ENCODE measurements at regions not wholly inside any gene's neighbourhood (a gene's known extent, or its start where the extent isn't known, plus 50 kb on each side); places are given as distances from the start of the nearest gene placed in this dataset.

DNA sequence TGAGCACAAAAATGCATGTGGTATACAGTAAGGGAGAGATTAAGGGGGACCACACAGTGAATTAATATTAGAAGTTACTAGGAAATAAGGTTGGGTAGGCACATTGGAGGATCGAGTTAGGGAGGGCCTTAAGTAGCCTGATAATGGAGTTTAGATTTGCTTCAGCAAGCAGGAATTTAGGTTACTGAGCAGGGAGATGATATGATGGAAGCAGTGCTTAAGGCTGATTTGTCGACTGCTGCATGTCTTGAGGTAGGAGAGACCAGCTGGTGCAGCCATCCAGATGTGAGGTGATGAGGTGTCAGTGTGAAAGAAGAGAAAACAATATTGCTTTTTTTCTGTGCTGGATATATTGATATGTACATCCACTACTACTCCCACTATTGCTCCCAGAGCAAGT is 55.2 kb upstream of the ACTBL2 start:
- BruUV-seq (replicated peaks), result no TSS peak
- TF ChIP-seq, protein P1, sequence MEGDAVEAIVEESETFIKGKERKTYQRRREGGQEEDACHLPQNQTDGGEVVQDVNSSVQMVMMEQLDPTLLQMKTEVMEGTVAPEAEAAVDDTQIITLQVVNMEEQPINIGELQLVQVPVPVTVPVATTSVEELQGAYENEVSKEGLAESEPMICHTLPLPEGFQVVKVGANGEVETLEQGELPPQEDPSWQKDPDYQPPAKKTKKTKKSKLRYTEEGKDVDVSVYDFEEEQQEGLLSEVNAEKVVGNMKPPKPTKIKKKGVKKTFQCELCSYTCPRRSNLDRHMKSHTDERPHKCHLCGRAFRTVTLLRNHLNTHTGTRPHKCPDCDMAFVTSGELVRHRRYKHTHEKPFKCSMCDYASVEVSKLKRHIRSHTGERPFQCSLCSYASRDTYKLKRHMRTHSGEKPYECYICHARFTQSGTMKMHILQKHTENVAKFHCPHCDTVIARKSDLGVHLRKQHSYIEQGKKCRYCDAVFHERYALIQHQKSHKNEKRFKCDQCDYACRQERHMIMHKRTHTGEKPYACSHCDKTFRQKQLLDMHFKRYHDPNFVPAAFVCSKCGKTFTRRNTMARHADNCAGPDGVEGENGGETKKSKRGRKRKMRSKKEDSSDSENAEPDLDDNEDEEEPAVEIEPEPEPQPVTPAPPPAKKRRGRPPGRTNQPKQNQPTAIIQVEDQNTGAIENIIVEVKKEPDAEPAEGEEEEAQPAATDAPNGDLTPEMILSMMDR (IDR thresholded peaks at IDR 0.05; ENCODE audit: insufficient read depth in 1 of 2, low read depth in 1 of 2, low read length in 1 of 2, severe bottlenecking in 1 of 2, unreplicated experiment in 1 of 2), result no peak
- Mint-ChIP-seq H3K9me3 (ENCODE audit: unreplicated experiment) (no peaks in the 10 kb centered on the region), H3K4me3 (ENCODE audit: unreplicated experiment) (no peak overlapping the region), H3K4me1 (ENCODE audit: low read depth, unreplicated experiment) (no peaks in the 10 kb centered on the region), H3K27me3 (ENCODE audit: insufficient read depth, unreplicated experiment) (peaks cover 6% of the 10 kb centered on the region), H3K36me3 (ENCODE audit: insufficient read depth, unreplicated experiment) (no peaks in the 10 kb centered on the region), H3K27ac (ENCODE audit: unreplicated experiment) (no peak overlapping the region)
- ChIA-PET POLR2A (no interaction called here), CTCF (no interaction called here)
- Histone ChIP-seq H3K27me3 (replicated peaks; ENCODE audit: control insufficient read depth, insufficient read depth, low read length) (no peaks in the 10 kb centered on the region), H3K4me1 (no peaks in the 10 kb centered on the region), H3K9me3 (0 out of 2 replicates have a peak, but pooled peaks cover 3% of the 10 kb centered on the region), H3K36me3 (ENCODE audit: control insufficient read depth, insufficient read depth, low read length) (no peaks in the 10 kb centered on the region), H3K4me3 (ENCODE audit: low read depth, low read length) (no peak overlapping the region)
- intact Hi-C loops (cut with micrococcal nuclease; ENCODE audit: unreplicated experiment), result no loop called here
- DNase-seq, result no peak

DNA sequence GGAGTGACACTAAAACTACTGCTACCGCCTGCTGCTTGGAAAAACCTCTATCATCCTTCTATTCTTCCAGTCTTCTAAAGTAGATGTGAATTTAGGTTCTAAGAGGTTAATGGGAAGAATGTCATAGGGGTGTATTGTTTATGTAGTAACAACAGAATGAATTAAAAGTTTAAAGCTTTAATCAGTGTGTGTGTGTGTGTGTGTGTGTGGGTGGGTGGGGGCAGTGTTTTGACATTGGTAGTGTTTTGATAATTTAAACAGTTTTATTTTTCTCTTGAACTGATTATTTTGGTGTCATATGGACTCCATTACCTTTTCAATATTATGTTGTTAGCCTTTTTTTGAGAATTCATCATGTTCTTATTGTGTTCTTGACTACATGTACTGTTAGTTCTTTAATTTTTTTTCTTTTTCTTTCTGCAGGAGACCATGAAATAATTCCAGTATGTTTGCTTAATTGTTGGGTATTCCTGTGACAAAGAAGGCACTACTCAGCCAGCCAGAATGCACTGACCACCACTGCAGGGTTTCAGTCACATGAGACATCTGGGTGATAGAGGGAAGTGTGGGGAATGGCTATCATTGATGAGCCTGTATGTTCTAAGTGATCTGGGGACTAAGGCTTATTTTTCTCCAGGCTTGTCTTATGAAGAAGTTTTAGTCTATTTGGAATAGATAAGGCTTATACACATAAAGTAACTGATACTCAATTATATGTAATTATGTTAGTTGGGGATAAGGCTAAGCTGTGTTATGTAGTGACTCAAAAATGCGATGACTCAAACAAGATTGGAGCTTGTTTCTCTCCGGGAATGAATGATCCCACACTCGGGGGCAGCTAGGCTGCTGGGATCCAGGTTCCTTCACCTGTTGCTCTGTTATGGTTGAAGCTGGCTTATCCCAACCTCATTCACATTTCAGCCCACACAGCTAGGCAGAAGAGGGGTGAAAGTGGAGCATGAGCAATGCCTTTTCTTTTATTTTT is 50.2 kb upstream of the ACTBL2 start:
- ChIA-PET POLR2A (no interaction called here), CTCF (no interaction called here)
- H3K9me3 Mint-ChIP-seq (ENCODE audit: unreplicated experiment), result no peaks in the 10 kb centered on the region
- intact Hi-C loops (cut with micrococcal nuclease; ENCODE audit: unreplicated experiment), result no loop called here
- H3K4me1 ChIP-seq, result no peaks in the 10 kb centered on the region
- no peaks in the 10 kb centered on the region for H3K27me3 ChIP-seq (replicated peaks; ENCODE audit: control insufficient read depth, insufficient read depth, low read length)
- no TSS peak for BruUV-seq (replicated peaks)
- no peak overlapping the region for H3K27ac Mint-ChIP-seq (ENCODE audit: unreplicated experiment)
- TF ChIP-seq, protein P1 (IDR thresholded peaks at IDR 0.05; ENCODE audit: insufficient read depth in 1 of 2, low read depth in 1 of 2, low read length in 1 of 2, severe bottlenecking in 1 of 2, unreplicated experiment in 1 of 2), result no peak
- no peak overlapping the region for H3K4me3 ChIP-seq (ENCODE audit: low read depth, low read length)
- 0 out of 2 replicates have a peak, but pooled peaks cover 3% of the 10 kb centered on the region for H3K9me3 ChIP-seq
- DNase-seq, result no peak
- H3K27me3 Mint-ChIP-seq (ENCODE audit: insufficient read depth, unreplicated experiment), result peaks cover 13% of the 10 kb centered on the region
- no peaks in the 10 kb centered on the region for H3K36me3 Mint-ChIP-seq (ENCODE audit: insufficient read depth, unreplicated experiment)
- H3K4me3 Mint-ChIP-seq (ENCODE audit: unreplicated experiment), result no peak overlapping the region
- H3K4me1 Mint-ChIP-seq (ENCODE audit: low read depth, unreplicated experiment), result no peaks in the 10 kb centered on the region
- H3K36me3 ChIP-seq (ENCODE audit: control insufficient read depth, insufficient read depth, low read length), result no peaks in the 10 kb centered on the region
